ENCODE measurements at regions not wholly inside any gene's neighbourhood (a gene's known extent, or its start where the extent isn't known, plus 50 kb on each side); places are given as distances from the start of the nearest gene placed in this dataset.

DNA sequence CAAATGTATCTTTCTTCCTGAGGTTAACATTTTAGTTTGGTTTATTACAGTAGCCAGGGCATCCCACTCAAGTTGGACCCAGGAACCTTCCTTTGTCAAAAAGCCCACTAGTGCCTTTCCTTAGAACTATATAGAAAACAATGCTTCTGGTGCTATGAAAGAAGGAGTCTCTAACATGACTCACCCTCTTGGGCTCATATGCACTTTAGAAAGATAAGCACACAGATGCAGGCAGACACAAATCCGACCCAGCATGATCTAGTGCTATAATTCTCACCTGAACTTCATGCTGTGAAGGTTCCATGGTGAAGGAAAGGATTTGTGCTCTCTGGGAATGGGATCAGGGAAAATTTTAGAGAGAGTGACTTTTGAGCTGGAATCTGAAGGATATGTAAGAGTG is 289.4 kb downstream of the ANKRD50 start:
- H2AK5ac ChIP-seq (ENCODE audit: low read depth, low read length), result no peak overlapping the region
- H3K9me3 ChIP-seq (replicated peaks in 1 of 2; ENCODE audit: control insufficient read depth in 2 of 2, insufficient read depth in 1 of 2, low read depth in 1 of 2, low read length in 2 of 2), result no peaks in the 10 kb centered on the region
- no peak overlapping the region for H3K18ac ChIP-seq (ENCODE audit: low read length)
- no peak overlapping the region for H3K14ac ChIP-seq (ENCODE audit: low read length)
- H3K4me2 ChIP-seq (ENCODE audit: insufficient read depth, low read length, poor library complexity, severe bottlenecking), result no peak overlapping the region
- no peak overlapping the region for H3K4me3 ChIP-seq (ENCODE audit: low read length in 2 of 2)
- WGBS, 2 donors (ENCODE audit: extremely low coverage in 2 of 2, insufficient read length in 2 of 2, insufficient replicate concordance in 1 of 2), result no CpG with 5 or more reads among the region's 1 CpG
- H3K27me3 ChIP-seq (ENCODE audit: control insufficient read depth in 3 of 3, insufficient read depth in 3 of 3, low read depth in 1 of 3, low read length in 3 of 3), result no peaks in the 10 kb centered on the region
- H3K4ac ChIP-seq (ENCODE audit: low read length), result no peak overlapping the region
- no peak overlapping the region for H3K9ac ChIP-seq (ENCODE audit: low read depth, low read length, poor library complexity)
- no peak overlapping the region for H3K27ac ChIP-seq (replicated peaks; ENCODE audit: low read length)
- DNase-seq (ENCODE audit: low spot score), result no peak
- H3K23ac ChIP-seq (ENCODE audit: low read depth, low read length, poor library complexity), result no peak overlapping the region
- no peak overlapping the region for H2BK12ac ChIP-seq (ENCODE audit: low read length)
- H2BK5ac ChIP-seq (ENCODE audit: low read length), result no peak overlapping the region
- H3K79me1 ChIP-seq (ENCODE audit: low read depth, low read length), result peaks cover 2% of the 10 kb centered on the region
- H4K8ac ChIP-seq (ENCODE audit: low read depth, low read length), result no peak overlapping the region
- no peak overlapping the region for H2AFZ ChIP-seq (ENCODE audit: low read length)
- no peak overlapping the region for H2BK15ac ChIP-seq (ENCODE audit: low read length)
- H3K36me3 ChIP-seq (replicated peaks in 1 of 2; ENCODE audit: control insufficient read depth in 2 of 2, insufficient read depth in 2 of 2, low read length in 2 of 2), result no peaks in the 10 kb centered on the region
- H3K4me1 ChIP-seq (ENCODE audit: control insufficient read depth in 2 of 2, insufficient read depth in 1 of 2, low read depth in 1 of 2, low read length in 2 of 2), result peaks cover 2 to 4% of the 10 kb centered on the region in 2 donors
- no peak overlapping the region for H2BK120ac ChIP-seq (ENCODE audit: low read depth, low read length)
- no peak overlapping the region for H4K91ac ChIP-seq (ENCODE audit: low read depth, low read length, poor library complexity)

DNA sequence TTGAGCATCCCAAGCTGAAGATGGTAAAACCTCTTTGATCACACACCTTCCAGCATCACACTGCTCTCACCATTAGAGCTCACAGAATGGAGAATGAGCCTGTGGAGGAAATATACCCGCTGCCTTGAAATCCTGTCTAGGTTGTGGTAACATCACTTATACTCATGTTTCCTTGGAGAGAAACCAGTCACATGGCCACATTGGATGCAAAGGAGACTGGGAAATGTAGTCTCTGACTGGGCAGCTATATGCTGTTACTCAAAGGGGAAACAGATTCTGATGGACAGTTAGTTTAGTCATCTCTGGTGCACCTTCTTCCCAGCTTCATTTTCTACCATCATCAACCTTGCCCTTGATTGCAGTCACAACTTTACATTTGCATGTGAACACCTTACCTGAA is 286.3 kb downstream of the ANKRD50 start:
- Histone ChIP-seq H3K23ac (ENCODE audit: low read depth, low read length, poor library complexity) (no peak overlapping the region), H3K14ac (ENCODE audit: low read length) (no peak overlapping the region), H3K27me3 (ENCODE audit: control insufficient read depth in 3 of 3, insufficient read depth in 3 of 3, low read depth in 1 of 3, low read length in 3 of 3) (no peaks in the 10 kb centered on the region)

DNA sequence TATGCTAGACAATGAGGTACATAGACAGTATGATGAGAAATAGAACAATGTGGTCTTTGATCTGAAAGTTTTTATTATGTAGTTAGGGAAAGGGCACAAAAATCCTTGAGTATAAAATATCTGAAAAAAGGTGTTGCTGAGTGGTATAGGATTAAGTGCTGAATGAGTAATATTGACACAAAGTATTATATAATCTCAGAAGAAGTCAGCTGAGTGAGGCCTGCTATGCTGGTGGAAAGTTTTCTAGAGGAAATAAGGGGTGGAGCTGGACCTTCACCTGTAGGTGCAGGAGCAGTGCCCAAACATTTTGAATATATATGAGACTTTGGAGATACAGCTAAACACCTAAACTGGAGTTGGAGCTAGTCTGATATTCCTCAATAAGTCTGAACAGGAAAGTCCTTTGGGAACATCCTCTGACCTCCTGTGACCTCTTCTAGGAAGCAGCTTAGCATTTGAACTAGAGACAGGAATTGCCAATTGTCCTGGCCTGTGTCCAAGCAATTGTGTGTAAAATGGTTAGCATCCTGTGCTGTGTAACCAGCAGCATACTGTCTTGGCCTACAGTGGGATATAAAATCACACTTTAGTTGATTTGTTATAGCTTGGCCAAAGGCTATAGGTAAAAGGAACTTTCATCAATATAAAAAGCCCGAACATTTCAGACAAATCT is 285.3 kb downstream of the ANKRD50 start:
- Histone ChIP-seq H3K36me3 (replicated peaks in 1 of 2; ENCODE audit: control insufficient read depth in 2 of 2, insufficient read depth in 2 of 2, low read length in 2 of 2) (no peaks in the 10 kb centered on the region), H3K27me3 (ENCODE audit: control insufficient read depth in 3 of 3, insufficient read depth in 3 of 3, low read depth in 1 of 3, low read length in 3 of 3) (no peaks in the 10 kb centered on the region), H4K91ac (ENCODE audit: low read depth, low read length, poor library complexity) (no peak overlapping the region), H4K8ac (ENCODE audit: low read depth, low read length) (no peak overlapping the region), H2BK15ac (ENCODE audit: low read length) (no peak overlapping the region), H2BK12ac (ENCODE audit: low read length) (no peak overlapping the region), H2AK5ac (ENCODE audit: low read depth, low read length) (no peak overlapping the region), H2AFZ (ENCODE audit: low read length) (no peak overlapping the region), H3K27ac (replicated peaks; ENCODE audit: low read length) (no peak overlapping the region), H3K9me3 (replicated peaks in 1 of 2; ENCODE audit: control insufficient read depth in 2 of 2, insufficient read depth in 1 of 2, low read depth in 1 of 2, low read length in 2 of 2) (no peaks in the 10 kb centered on the region), H3K23ac (ENCODE audit: low read depth, low read length, poor library complexity) (no peak overlapping the region), H3K79me1 (ENCODE audit: low read depth, low read length) (peaks cover 2% of the 10 kb centered on the region), H3K14ac (ENCODE audit: low read length) (no peak overlapping the region), H3K18ac (ENCODE audit: low read length) (no peak overlapping the region), H3K9ac (ENCODE audit: low read depth, low read length, poor library complexity) (no peak overlapping the region), H3K4me2 (ENCODE audit: insufficient read depth, low read length, poor library complexity, severe bottlenecking) (no peak overlapping the region), H3K4me1 (ENCODE audit: control insufficient read depth in 2 of 2, insufficient read depth in 1 of 2, low read depth in 1 of 2, low read length in 2 of 2) (peaks cover 2 to 4% of the 10 kb centered on the region in 2 donors), H3K4ac (ENCODE audit: low read length) (no peak overlapping the region), H2BK5ac (ENCODE audit: low read length) (no peak overlapping the region), H3K4me3 (ENCODE audit: low read length in 2 of 2) (no peak overlapping the region), H2BK120ac (ENCODE audit: low read depth, low read length) (no peak overlapping the region)
- DNase-seq (ENCODE audit: low spot score), result no peak
- no CpG with 5 or more reads among the region's 1 CpG for WGBS, 2 donors (ENCODE audit: extremely low coverage in 2 of 2, insufficient read length in 2 of 2, insufficient replicate concordance in 1 of 2)

More for the DNA sequence above, 286.3 kb downstream of the ANKRD50 start:
- H2AFZ ChIP-seq (ENCODE audit: low read length), result no peak overlapping the region
- H3K18ac ChIP-seq (ENCODE audit: low read length), result no peak overlapping the region
- peaks cover 2% of the 10 kb centered on the region for H3K79me1 ChIP-seq (ENCODE audit: low read depth, low read length)
- H4K91ac ChIP-seq (ENCODE audit: low read depth, low read length, poor library complexity), result no peak overlapping the region
- no CpG with 5 or more reads among the region's 1 CpG for WGBS, 2 donors (ENCODE audit: extremely low coverage in 2 of 2, insufficient read length in 2 of 2, insufficient replicate concordance in 1 of 2)
- no peak overlapping the region for H2BK12ac ChIP-seq (ENCODE audit: low read length)
- H3K36me3 ChIP-seq (replicated peaks in 1 of 2; ENCODE audit: control insufficient read depth in 2 of 2, insufficient read depth in 2 of 2, low read length in 2 of 2), result no peaks in the 10 kb centered on the region
- no peak overlapping the region for H3K4me3 ChIP-seq (ENCODE audit: low read length in 2 of 2)
- no peaks in the 10 kb centered on the region for H3K9me3 ChIP-seq (replicated peaks in 1 of 2; ENCODE audit: control insufficient read depth in 2 of 2, insufficient read depth in 1 of 2, low read depth in 1 of 2, low read length in 2 of 2)
- H2BK5ac ChIP-seq (ENCODE audit: low read length), result no peak overlapping the region
- no peak overlapping the region for H3K27ac ChIP-seq (replicated peaks; ENCODE audit: low read length)
- no peak overlapping the region for H2BK15ac ChIP-seq (ENCODE audit: low read length)
- H3K4ac ChIP-seq (ENCODE audit: low read length), result no peak overlapping the region
- no peak overlapping the region for H4K8ac ChIP-seq (ENCODE audit: low read depth, low read length)
- H2AK5ac ChIP-seq (ENCODE audit: low read depth, low read length), result no peak overlapping the region
- no peak overlapping the region for H3K9ac ChIP-seq (ENCODE audit: low read depth, low read length, poor library complexity)
- no peak overlapping the region for H3K4me2 ChIP-seq (ENCODE audit: insufficient read depth, low read length, poor library complexity, severe bottlenecking)
- DNase-seq (ENCODE audit: low spot score), result no peak
- no peak overlapping the region for H2BK120ac ChIP-seq (ENCODE audit: low read depth, low read length)
- peaks cover 2 to 4% of the 10 kb centered on the region in 2 donors for H3K4me1 ChIP-seq (ENCODE audit: control insufficient read depth in 2 of 2, insufficient read depth in 1 of 2, low read depth in 1 of 2, low read length in 2 of 2)

DNA sequence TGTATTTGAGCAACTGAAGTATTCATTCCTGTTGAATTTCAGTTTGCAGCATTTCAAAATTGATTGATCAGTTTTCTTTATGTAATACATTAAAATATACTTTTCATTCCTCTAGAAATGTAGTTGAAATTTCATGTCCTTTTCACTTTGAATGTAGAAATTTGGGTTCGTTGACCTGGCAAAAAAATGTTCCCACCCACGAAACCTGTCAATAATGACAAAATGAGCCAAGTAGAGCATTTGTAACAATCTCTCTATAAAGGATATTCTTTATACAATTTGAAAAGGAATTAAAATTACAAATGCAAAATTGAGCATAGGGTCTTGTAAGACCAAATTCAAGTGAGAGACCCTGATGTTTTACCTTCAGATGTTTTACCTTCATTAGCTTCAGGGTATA is 283.9 kb downstream of the ANKRD50 start:
- H3K4ac ChIP-seq (ENCODE audit: low read length), result no peak overlapping the region

More for the DNA sequence above, 283.9 kb downstream of the ANKRD50 start:
- Histone ChIP-seq H4K91ac (ENCODE audit: low read depth, low read length, poor library complexity) (no peak overlapping the region), H2AK5ac (ENCODE audit: low read depth, low read length) (no peak overlapping the region), H3K23ac (ENCODE audit: low read depth, low read length, poor library complexity) (no peak overlapping the region), H3K14ac (ENCODE audit: low read length) (no peak overlapping the region), H2BK5ac (ENCODE audit: low read length) (no peak overlapping the region), H3K27me3 (ENCODE audit: control insufficient read depth in 3 of 3, insufficient read depth in 3 of 3, low read depth in 1 of 3, low read length in 3 of 3) (no peaks in the 10 kb centered on the region), H3K9me3 (replicated peaks in 1 of 2; ENCODE audit: control insufficient read depth in 2 of 2, insufficient read depth in 1 of 2, low read depth in 1 of 2, low read length in 2 of 2) (no peaks in the 10 kb centered on the region), H3K4me2 (ENCODE audit: insufficient read depth, low read length, poor library complexity, severe bottlenecking) (no peak overlapping the region), H4K8ac (ENCODE audit: low read depth, low read length) (no peak overlapping the region), H3K9ac (ENCODE audit: low read depth, low read length, poor library complexity) (no peak overlapping the region), H3K79me1 (ENCODE audit: low read depth, low read length) (peaks cover 2% of the 10 kb centered on the region), H3K36me3 (replicated peaks in 1 of 2; ENCODE audit: control insufficient read depth in 2 of 2, insufficient read depth in 2 of 2, low read length in 2 of 2) (no peaks in the 10 kb centered on the region), H2AFZ (ENCODE audit: low read length) (no peak overlapping the region), H3K18ac (ENCODE audit: low read length) (no peak overlapping the region), H2BK12ac (ENCODE audit: low read length) (no peak overlapping the region), H3K4me1 (ENCODE audit: control insufficient read depth in 2 of 2, insufficient read depth in 1 of 2, low read depth in 1 of 2, low read length in 2 of 2) (peaks cover 0 to 4% of the 10 kb centered on the region in 2 donors), H3K27ac (replicated peaks; ENCODE audit: low read length) (no peak overlapping the region), H2BK15ac (ENCODE audit: low read length) (no peak overlapping the region), H2BK120ac (ENCODE audit: low read depth, low read length) (no peak overlapping the region), H3K4me3 (ENCODE audit: low read length in 2 of 2) (no peak overlapping the region)
- DNase-seq (ENCODE audit: low spot score), result no peak
- no CpG with 5 or more reads among the region's 2 CpGs for WGBS, 2 donors (ENCODE audit: extremely low coverage in 2 of 2, insufficient read length in 2 of 2, insufficient replicate concordance in 1 of 2)
